Mesenchymal stem cell (in vitro differentiated cells and primary cell): ENCODE measurements at regions not wholly inside any gene's neighbourhood (a gene's known extent, or its start where the extent isn't known, plus 50 kb on each side); places are given as distances from the start of the nearest gene placed in this dataset.

Source experiments
- DNase-seq: peaks from one replicate; pipeline ENCODE4 v3.0.0-alpha.2; 2013
- H2AFZ ChIP-seq: one replicate; pipeline ENCODE4 v1.6.1; 2013; ENCODE audit warnings: low read depth, mild to moderate bottlenecking, control low read depth, inconsistent platforms, low read length, moderate library complexity
- H2AK5ac ChIP-seq: 2 replicates; pipeline ENCODE4 v1.6.1; 2013; ENCODE audit warnings: low read length, moderate library complexity, mild to moderate bottlenecking, inconsistent platforms; ENCODE audit not compliant: severe bottlenecking
- H2BK120ac ChIP-seq: one replicate; pipeline ENCODE4 v1.6.1; 2013; ENCODE audit warnings: low read depth, mild to moderate bottlenecking, inconsistent platforms, low read length, moderate library complexity
- H2BK12ac ChIP-seq, 2 experiments: one replicate each; pipeline ENCODE4 v1.6.1; 2013; ENCODE audit warnings: inconsistent platforms in 2 of 2, low read length in 2 of 2, mild to moderate bottlenecking in 2 of 2, moderate library complexity in 2 of 2, control low read depth in 1 of 2
- H2BK15ac ChIP-seq: one replicate; pipeline ENCODE4 v1.6.1; 2013; ENCODE audit warnings: mild to moderate bottlenecking, low read depth, inconsistent platforms; ENCODE audit not compliant: poor library complexity, severe bottlenecking
- H2BK5ac ChIP-seq: 2 replicates; pipeline ENCODE4 v1.6.1; 2013; ENCODE audit warnings: low read depth, mild to moderate bottlenecking, low read length, control low read depth, inconsistent platforms; ENCODE audit not compliant: poor library complexity, severe bottlenecking
- H3K14ac ChIP-seq, 2 experiments: one replicate each; pipeline ENCODE4 v1.6.1; 2013; ENCODE audit warnings: inconsistent platforms in 2 of 2, low read length in 2 of 2, control low read depth in 1 of 2, mild to moderate bottlenecking in 1 of 2, moderate library complexity in 1 of 2
- H3K18ac ChIP-seq, 2 experiments: one replicate each; pipeline ENCODE4 v1.6.1; 2013; ENCODE audit warnings: inconsistent platforms in 2 of 2, low read length in 2 of 2, control low read depth in 1 of 2, low read depth in 1 of 2, mild to moderate bottlenecking in 1 of 2
- H3K23ac ChIP-seq, 2 experiments: one replicate each; pipeline ENCODE4 v1.6.1; 2013; ENCODE audit warnings: inconsistent platforms in 2 of 2, low read length in 2 of 2, mild to moderate bottlenecking in 2 of 2, moderate library complexity in 2 of 2, control low read depth in 1 of 2
- H3K27ac ChIP-seq: 2 replicates; pipeline ENCODE4 v1.5.1; 2013; ENCODE audit warnings: mild to moderate bottlenecking, moderate library complexity, low read length, control low read depth, inconsistent platforms; ENCODE audit not compliant: poor library complexity, severe bottlenecking
- H3K27me3 ChIP-seq, 2 experiments: 2 replicates each; pipeline versions ENCODE4 v1.6.1 to v1.7.0; 2013; ENCODE audit warnings: low read length in 2 of 2, mild to moderate bottlenecking in 2 of 2, moderate library complexity in 2 of 2, control low read depth in 1 of 2, inconsistent platforms in 1 of 2; ENCODE audit not compliant: control insufficient read depth in 1 of 2, insufficient read depth in 1 of 2
- H3K36me3 ChIP-seq, 2 experiments: 2 replicates each; pipeline versions ENCODE4 v1.6.1 to v1.7.0; 2013; ENCODE audit warnings: low read length in 2 of 2, control low read depth in 1 of 2, inconsistent platforms in 1 of 2, low read depth in 1 of 2, mild to moderate bottlenecking in 1 of 2; ENCODE audit not compliant: insufficient read depth in 2 of 2, control insufficient read depth in 1 of 2
- H3K4ac ChIP-seq, 2 experiments: one replicate each; pipeline ENCODE4 v1.6.1; 2013; ENCODE audit warnings: inconsistent platforms in 2 of 2, low read length in 2 of 2, mild to moderate bottlenecking in 2 of 2, moderate library complexity in 2 of 2, control low read depth in 1 of 2, low read depth in 1 of 2
- H3K4me1 ChIP-seq: 2 replicates; pipeline ENCODE4 v1.6.1; 2013; ENCODE audit warnings: low read depth, low read length, control low read depth; ENCODE audit not compliant: control insufficient read depth, insufficient read depth
- H3K4me2 ChIP-seq: 2 replicates; pipeline ENCODE4 v1.6.1; 2013; ENCODE audit warnings: low read length, mild to moderate bottlenecking, inconsistent platforms; ENCODE audit not compliant: poor library complexity, severe bottlenecking
- H3K4me3 ChIP-seq, 2 experiments: 2 replicates each; pipeline versions ENCODE4 v1.5.1 to v1.7.0; 2013; ENCODE audit warnings: low read length in 2 of 2, mild to moderate bottlenecking in 2 of 2, control low read depth in 1 of 2, low read depth in 1 of 2; ENCODE audit not compliant: insufficient read depth in 1 of 2
- H3K79me1 ChIP-seq: replicated peaks from 2 replicates; pipeline ENCODE4 v1.6.1; 2013; ENCODE audit warnings: mild to moderate bottlenecking, control low read depth, low read length, inconsistent platforms; ENCODE audit not compliant: poor library complexity, severe bottlenecking
- H3K9ac ChIP-seq: 2 replicates; pipeline ENCODE4 v1.7.0; 2013; ENCODE audit warnings: mild to moderate bottlenecking, low read length, moderate library complexity
- H3K9me3 ChIP-seq: 2 replicates; pipeline ENCODE4 v1.7.0; 2013; ENCODE audit warnings: mild to moderate bottlenecking, low read length; ENCODE audit not compliant: control insufficient read depth
- H4K8ac ChIP-seq: one replicate; pipeline ENCODE4 v1.6.1; 2013; ENCODE audit warnings: inconsistent platforms, mild to moderate bottlenecking, low read length, moderate library complexity
- H4K91ac ChIP-seq: one replicate; pipeline ENCODE4 v1.6.1; 2013; ENCODE audit warnings: mild to moderate bottlenecking, low read length, inconsistent platforms
- WGBS: methylation state at CpG from one replicate; pipeline ENCODE4 v1.1.7; 2013; ENCODE audit warnings: mixed read lengths; 5-methylcytosine and 5-hydroxymethylcytosine counted together

DNA sequence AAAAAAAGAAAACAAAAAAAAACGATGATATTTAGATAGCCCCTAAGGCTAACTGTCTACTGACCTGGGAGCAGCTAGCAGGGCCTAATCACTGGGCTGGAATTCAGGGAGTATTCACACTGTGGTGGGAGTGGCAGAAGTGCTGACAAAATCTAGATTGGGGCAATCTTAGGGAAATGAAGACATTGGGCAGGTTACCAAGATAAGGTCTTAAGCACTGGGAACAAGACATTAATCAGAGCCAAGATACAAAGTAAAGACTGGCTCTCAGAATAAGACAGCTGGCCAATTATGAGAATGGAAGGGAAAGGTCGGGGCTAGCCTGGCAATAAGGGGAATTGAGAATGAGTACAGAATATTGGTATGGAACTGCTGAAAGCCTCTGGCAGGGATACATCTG lies 100.2 kb upstream of the GRIA3 start:
- no peak overlapping the region for H2BK120ac ChIP-seq
- no peak overlapping the region for H3K4me3 ChIP-seq
- no peaks in the 10 kb centered on the region for H3K27me3 ChIP-seq
- no peak overlapping the region for H3K27ac ChIP-seq
- H2AK5ac ChIP-seq: no peak overlapping the region
- no peak overlapping the region for H3K14ac ChIP-seq
- no peaks in the 10 kb centered on the region for H3K79me1 ChIP-seq
- WGBS: 57% methylated on average over 2 of the region's 2 CpGs
- no peak overlapping the region for H3K9ac ChIP-seq
- no peak overlapping the region for H2BK5ac ChIP-seq
- H3K4me2 ChIP-seq: no peak overlapping the region
- H2BK12ac ChIP-seq: no peak overlapping the region
- H3K18ac ChIP-seq: no peak overlapping the region
- no peak overlapping the region for H3K4ac ChIP-seq
- H3K36me3 ChIP-seq: no peaks in the 10 kb centered on the region
- no peaks in the 10 kb centered on the region for H3K9me3 ChIP-seq
- no peak for DNase-seq
- no peak overlapping the region for H4K8ac ChIP-seq
- no peak overlapping the region for H2AFZ ChIP-seq
- H3K4me1 ChIP-seq: no peaks in the 10 kb centered on the region
- no peak overlapping the region for H4K91ac ChIP-seq
- no peak overlapping the region for H3K23ac ChIP-seq
- H2BK15ac ChIP-seq: no peak overlapping the region

GRCh38 chrX:123084797-123085196 lies 99.3 kb upstream of the GRIA3 start:
- 60% methylated on average over 1 of the region's 2 CpGs for WGBS
- Histone ChIP-seq H2AK5ac (no peak overlapping the region), H2BK12ac (no peak overlapping the region), H4K8ac (no peak overlapping the region), H2AFZ (no peak overlapping the region), H3K4me3 (no peak overlapping the region), H3K4me2 (no peak overlapping the region), H3K9me3 (no peaks in the 10 kb centered on the region), H3K36me3 (no peaks in the 10 kb centered on the region), H3K27me3 (no peaks in the 10 kb centered on the region), H2BK15ac (no peak overlapping the region), H2BK5ac (no peak overlapping the region), H4K91ac (no peak overlapping the region), H2BK120ac (no peak overlapping the region), H3K14ac (no peak overlapping the region), H3K4me1 (no peaks in the 10 kb centered on the region), H3K23ac (no peak overlapping the region), H3K9ac (no peak overlapping the region), H3K27ac (peak overlapping the region; percentile 82), H3K4ac (no peak overlapping the region), H3K79me1 (no peaks in the 10 kb centered on the region), H3K18ac (no peak overlapping the region)
- peak; percentile 48 for DNase-seq

DNA sequence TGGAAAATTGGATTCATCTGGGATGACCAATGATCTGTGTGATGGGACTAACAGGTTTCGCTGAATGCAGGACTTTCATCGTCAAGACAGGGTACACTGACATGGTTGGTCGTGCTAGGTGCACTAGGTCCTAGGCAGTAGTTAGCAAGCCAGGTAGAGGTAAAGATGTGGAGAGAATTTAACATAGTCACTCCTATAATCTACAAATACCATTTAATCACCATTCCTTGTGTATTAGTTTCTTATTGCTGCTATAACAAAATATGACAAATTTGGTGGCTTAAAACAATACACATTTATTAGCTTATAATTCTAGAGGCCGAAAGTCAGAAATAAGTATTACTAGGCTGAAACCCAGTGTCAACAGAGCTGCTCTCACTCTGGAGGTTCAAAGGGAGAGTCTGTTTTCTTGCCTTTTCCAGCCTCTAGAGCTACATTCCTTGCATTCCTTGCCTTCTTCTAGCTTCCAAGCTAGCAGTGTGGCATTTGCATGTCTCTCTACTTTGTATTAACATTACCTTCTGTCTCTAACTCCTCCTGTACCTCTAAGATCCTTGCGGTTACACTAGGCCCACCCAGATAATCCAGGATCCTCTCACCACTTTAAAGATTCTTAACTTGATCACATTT lies 98.7 kb upstream of the GRIA3 start:
- WGBS: 66% methylated on average over 3 of the region's 5 CpGs

DNA sequence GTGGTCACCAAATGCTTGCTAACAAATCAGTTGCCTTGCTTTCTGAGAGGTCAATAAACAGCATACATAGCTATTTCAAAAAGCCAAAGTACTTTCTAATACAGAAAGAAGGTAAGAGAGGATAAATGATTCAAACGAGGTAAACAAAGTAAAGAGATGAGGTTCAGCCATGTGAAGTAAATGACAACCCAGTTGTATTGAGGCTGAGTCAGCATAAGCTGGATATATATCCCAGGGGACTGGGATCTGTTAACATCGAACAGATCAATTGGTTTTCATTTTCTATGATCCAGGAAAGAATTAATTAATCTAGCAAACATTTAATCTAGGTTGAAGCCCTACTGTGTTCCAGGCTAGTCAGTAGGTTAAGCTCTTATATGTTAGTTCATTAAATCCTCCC lies 97.3 kb upstream of the GRIA3 start:
- H3K27me3 ChIP-seq: no peaks in the 10 kb centered on the region
- H2BK12ac ChIP-seq: no peak overlapping the region
- H3K9me3 ChIP-seq: no peaks in the 10 kb centered on the region
- no peak overlapping the region for H3K4me3 ChIP-seq
- no peak overlapping the region for H3K14ac ChIP-seq
- no peak overlapping the region for H3K23ac ChIP-seq
- no peak overlapping the region for H2BK120ac ChIP-seq
- H3K18ac ChIP-seq: no peak overlapping the region
- H2BK5ac ChIP-seq: no peak overlapping the region
- no peak overlapping the region for H2AK5ac ChIP-seq
- H3K4me1 ChIP-seq: no peaks in the 10 kb centered on the region
- peak overlapping the region; percentile 38 for H3K27ac ChIP-seq
- 56% methylated on average over 1 of the region's 2 CpGs for WGBS
- no peak for DNase-seq
- H2BK15ac ChIP-seq: no peak overlapping the region
- H3K4ac ChIP-seq: no peak overlapping the region
- H2AFZ ChIP-seq: no peak overlapping the region
- no peak overlapping the region for H3K9ac ChIP-seq
- no peak overlapping the region for H4K8ac ChIP-seq
- H3K4me2 ChIP-seq: no peak overlapping the region
- no peaks in the 10 kb centered on the region for H3K79me1 ChIP-seq
- no peak overlapping the region for H4K91ac ChIP-seq
- H3K36me3 ChIP-seq: no peaks in the 10 kb centered on the region

More for the DNA sequence above, 98.7 kb upstream of the GRIA3 start:
- Histone ChIP-seq H3K4me3 (no peak overlapping the region), H3K14ac (no peak overlapping the region), H2BK15ac (no peak overlapping the region), H3K4me2 (no peak overlapping the region), H3K27ac (peak overlapping the region; percentile 90), H2BK5ac (no peak overlapping the region), H4K91ac (no peak overlapping the region), H3K9me3 (no peaks in the 10 kb centered on the region), H2BK12ac (no peak overlapping the region), H3K23ac (no peak overlapping the region), H4K8ac (no peak overlapping the region), H2AFZ (no peak overlapping the region), H3K9ac (no peak overlapping the region), H3K36me3 (no peaks in the 10 kb centered on the region), H3K4me1 (no peaks in the 10 kb centered on the region), H2BK120ac (no peak overlapping the region), H3K27me3 (no peaks in the 10 kb centered on the region), H3K4ac (no peak overlapping the region), H3K79me1 (no peaks in the 10 kb centered on the region), H3K18ac (no peak overlapping the region), H2AK5ac (no peak overlapping the region)
- DNase-seq: no peak
